ENCODE measurements at regions not wholly inside any gene's neighbourhood (a gene's known extent, or its start where the extent isn't known, plus 50 kb on each side); places are given as distances from the start of the nearest gene placed in this dataset.

DNA sequence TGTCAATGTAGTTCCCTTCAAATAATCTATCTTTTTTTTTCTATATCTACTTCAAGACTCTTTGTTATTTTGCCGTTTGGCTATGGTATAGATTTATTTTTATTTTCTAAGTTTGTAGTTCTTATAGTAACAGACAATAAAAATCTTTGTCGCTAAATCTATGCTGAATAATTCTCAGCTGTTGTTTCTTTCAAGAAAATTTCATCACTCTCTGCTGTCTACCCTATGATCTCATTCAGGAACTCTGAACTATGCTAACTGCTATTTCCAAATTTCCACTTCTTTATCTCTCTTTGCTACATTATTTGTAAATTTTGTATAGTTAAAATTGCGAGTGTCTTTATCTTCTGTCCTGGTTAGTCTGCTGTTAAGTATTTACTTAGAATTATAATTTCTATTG lies 353.6 kb downstream of the LRFN5 start:
- no peak overlapping the region for H2AK9ac ChIP-seq (replicated peaks; ENCODE audit: low read depth, low read length, poor library complexity)
- peak; percentile 4 for DNase-seq
- H3K4me3 ChIP-seq (ENCODE audit: insufficient read depth, low read depth, low read length), result no peak overlapping the region
- ChIA-PET POLR2A (ENCODE audit: unreplicated experiment) (no interaction called here), CTCF (no interaction called here)
- in situ Hi-C loops (cut with MboI; ENCODE audit: low sequenced_read_pairs), result no loop called here
- BruUV-seq (replicated peaks), result no TSS peak
- no peak overlapping the region for H3K4ac ChIP-seq (ENCODE audit: low read depth, low read length)
- ATAC-seq (ENCODE audit: low read depth), result no peak
- dilution Hi-C loops (cut with HindIII; ENCODE audit: low sequenced_read_pairs, unreplicated experiment), result no loop called here
- H3K4me1 ChIP-seq (ENCODE audit: control insufficient read depth, insufficient read depth, low read length), result no peaks in the 10 kb centered on the region
- no peaks in the 10 kb centered on the region for H3K9me3 ChIP-seq (ENCODE audit: control insufficient read depth, insufficient read depth, low read length)
- H3K56ac ChIP-seq (ENCODE audit: extremely low read depth, insufficient read depth, low read length), result no peak overlapping the region
- no peak overlapping the region for H2BK5ac ChIP-seq (ENCODE audit: low read depth, low read length, poor library complexity, severe bottlenecking)
- H3K14ac ChIP-seq (replicated peaks; ENCODE audit: low read depth, low read length), result no peak overlapping the region
- no peak overlapping the region for H2BK20ac ChIP-seq (ENCODE audit: low read depth, low read length)
- no peaks in the 10 kb centered on the region for H3K27me3 ChIP-seq (ENCODE audit: control insufficient read depth, insufficient read depth, low read length)
- H3K79me1 ChIP-seq (ENCODE audit: low read depth in 1 of 2, low read length in 2 of 2), result no peaks in the 10 kb centered on the region
- H4K5ac ChIP-seq (ENCODE audit: low read depth, low read length), result no peak overlapping the region
- no peaks in the 10 kb centered on the region for H3K9me1 ChIP-seq (ENCODE audit: insufficient read depth, low read length)
- no peak overlapping the region for H2BK120ac ChIP-seq (ENCODE audit: low read depth, low read length)
- no peak overlapping the region for H2AK5ac ChIP-seq (ENCODE audit: low read depth, low read length)
- no peak overlapping the region for H3K27ac ChIP-seq (ENCODE audit: insufficient read depth, low read length)
- H2AFZ ChIP-seq (replicated peaks; ENCODE audit: low read length, poor library complexity), result no peak overlapping the region
- H3K18ac ChIP-seq (ENCODE audit: low read depth, low read length), result no peak overlapping the region
- H4K20me1 ChIP-seq (ENCODE audit: insufficient read depth, low read length), result no peaks in the 10 kb centered on the region
- TF ChIP-seq, protein P1, sequence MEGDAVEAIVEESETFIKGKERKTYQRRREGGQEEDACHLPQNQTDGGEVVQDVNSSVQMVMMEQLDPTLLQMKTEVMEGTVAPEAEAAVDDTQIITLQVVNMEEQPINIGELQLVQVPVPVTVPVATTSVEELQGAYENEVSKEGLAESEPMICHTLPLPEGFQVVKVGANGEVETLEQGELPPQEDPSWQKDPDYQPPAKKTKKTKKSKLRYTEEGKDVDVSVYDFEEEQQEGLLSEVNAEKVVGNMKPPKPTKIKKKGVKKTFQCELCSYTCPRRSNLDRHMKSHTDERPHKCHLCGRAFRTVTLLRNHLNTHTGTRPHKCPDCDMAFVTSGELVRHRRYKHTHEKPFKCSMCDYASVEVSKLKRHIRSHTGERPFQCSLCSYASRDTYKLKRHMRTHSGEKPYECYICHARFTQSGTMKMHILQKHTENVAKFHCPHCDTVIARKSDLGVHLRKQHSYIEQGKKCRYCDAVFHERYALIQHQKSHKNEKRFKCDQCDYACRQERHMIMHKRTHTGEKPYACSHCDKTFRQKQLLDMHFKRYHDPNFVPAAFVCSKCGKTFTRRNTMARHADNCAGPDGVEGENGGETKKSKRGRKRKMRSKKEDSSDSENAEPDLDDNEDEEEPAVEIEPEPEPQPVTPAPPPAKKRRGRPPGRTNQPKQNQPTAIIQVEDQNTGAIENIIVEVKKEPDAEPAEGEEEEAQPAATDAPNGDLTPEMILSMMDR (conservative IDR thresholded peaks at IDR 0.05; ENCODE audit: low read depth, low read length), result no peak
- TF ChIP-seq RFX5 (IDR thresholded peaks at IDR 0.05; ENCODE audit: low read depth, low read length) (no peak), MAFK (IDR thresholded peaks at IDR 0.05; ENCODE audit: low read depth, low read length) (no peak), BHLHE40 (IDR thresholded peaks at IDR 0.05; ENCODE audit: low read depth, low read length) (no peak), SMC3 (IDR thresholded peaks at IDR 0.05; ENCODE audit: low read depth, low read length) (no peak), MAZ (IDR thresholded peaks at IDR 0.05; ENCODE audit: borderline replicate concordance, low read depth, low read length) (no peak), NFE2L2 (IDR thresholded peaks at IDR 0.05; ENCODE audit: low read depth, low read length) (no peak), RCOR1 (IDR thresholded peaks at IDR 0.05; ENCODE audit: insufficient replicate concordance, low read length) (no peak), CHD1 (IDR thresholded peaks at IDR 0.05; ENCODE audit: low read depth, low read length) (no peak), CEBPB (IDR thresholded peaks at IDR 0.05; ENCODE audit: low read depth, low read length) (no peak)
- TF ChIP-seq, protein P2, sequence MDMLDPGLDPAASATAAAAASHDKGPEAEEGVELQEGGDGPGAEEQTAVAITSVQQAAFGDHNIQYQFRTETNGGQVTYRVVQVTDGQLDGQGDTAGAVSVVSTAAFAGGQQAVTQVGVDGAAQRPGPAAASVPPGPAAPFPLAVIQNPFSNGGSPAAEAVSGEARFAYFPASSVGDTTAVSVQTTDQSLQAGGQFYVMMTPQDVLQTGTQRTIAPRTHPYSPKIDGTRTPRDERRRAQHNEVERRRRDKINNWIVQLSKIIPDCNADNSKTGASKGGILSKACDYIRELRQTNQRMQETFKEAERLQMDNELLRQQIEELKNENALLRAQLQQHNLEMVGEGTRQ (IDR thresholded peaks at IDR 0.05; ENCODE audit: low read depth, low read length), result no peak
- no peak overlapping the region for H2BK15ac ChIP-seq (ENCODE audit: low read depth, low read length)
- WGBS, 2 experiments (ENCODE audit: extremely low coverage in 2 of 2, insufficient read length in 1 of 2), result no CpG with 5 or more reads among the region's 3 CpGs
- H3K23ac ChIP-seq (ENCODE audit: low read depth, low read length), result no peak overlapping the region
- intact Hi-C loops (cut with micrococcal nuclease), result no loop called here
- no peak overlapping the region for H4K8ac ChIP-seq (ENCODE audit: low read depth in 2 of 2, low read length in 2 of 2)
- H3K36me3 ChIP-seq (ENCODE audit: control insufficient read depth, insufficient read depth, low read length), result no peaks in the 10 kb centered on the region
- H3K4me2 ChIP-seq (ENCODE audit: low read depth, low read length), result no peak overlapping the region
- H3K9ac ChIP-seq (ENCODE audit: low read depth, low read length), result no peak overlapping the region
- H4K91ac ChIP-seq (ENCODE audit: insufficient read depth, low read depth, low read length), result no peak overlapping the region
